Spinal cord (tissue), 9 donors: ENCODE measurements at regions not wholly inside any gene's neighbourhood (a gene's known extent, or its start where the extent isn't known, plus 50 kb on each side); places are given as distances from the start of the nearest gene placed in this dataset.
"Not testable (repeated sequence)": the region's sequence is repeated elsewhere in the genome, so short reads cannot be mapped to it uniquely, and the experiment has no call there.

Source experiments
- DNase-seq, 6 donors: peaks; one replicate each; pipeline versions ENCODE4 v3.0.0 to v3.0.0-alpha.2; 2013 to 2015; ENCODE audit warnings: low spot score in 6 of 6, low read depth in 4 of 6
- H3K27ac ChIP-seq: one replicate; pipeline ENCODE4 v1.5.1; 2013; ENCODE audit warnings: low read depth, low read length, control low read depth
- H3K27me3 ChIP-seq: one replicate; pipeline ENCODE4 v1.6.1; 2013; ENCODE audit warnings: low read length; ENCODE audit not compliant: control insufficient read depth, insufficient read depth
- H3K36me3 ChIP-seq: one replicate; pipeline ENCODE4 v1.6.1; 2013; ENCODE audit warnings: low read length; ENCODE audit not compliant: control insufficient read depth, insufficient read depth
- H3K4me1 ChIP-seq: one replicate; pipeline ENCODE4 v1.6.1; 2013; ENCODE audit warnings: low read length; ENCODE audit not compliant: control insufficient read depth, insufficient read depth
- H3K4me3 ChIP-seq: one replicate; pipeline ENCODE4 v1.5.1; 2013; ENCODE audit warnings: low read depth, low read length, control low read depth
- H3K9me3 ChIP-seq: one replicate; pipeline ENCODE4 v1.6.1; 2013; ENCODE audit warnings: low read length; ENCODE audit not compliant: control insufficient read depth, insufficient read depth
- WGBS: methylation state at CpG from one replicate; pipeline ENCODE4 v1.1.5; 2013; ENCODE audit warnings: missing lambda C conversion rate; ENCODE audit not compliant: insufficient coverage; 5-methylcytosine and 5-hydroxymethylcytosine counted together
- donor health status: healthy.

DNA sequence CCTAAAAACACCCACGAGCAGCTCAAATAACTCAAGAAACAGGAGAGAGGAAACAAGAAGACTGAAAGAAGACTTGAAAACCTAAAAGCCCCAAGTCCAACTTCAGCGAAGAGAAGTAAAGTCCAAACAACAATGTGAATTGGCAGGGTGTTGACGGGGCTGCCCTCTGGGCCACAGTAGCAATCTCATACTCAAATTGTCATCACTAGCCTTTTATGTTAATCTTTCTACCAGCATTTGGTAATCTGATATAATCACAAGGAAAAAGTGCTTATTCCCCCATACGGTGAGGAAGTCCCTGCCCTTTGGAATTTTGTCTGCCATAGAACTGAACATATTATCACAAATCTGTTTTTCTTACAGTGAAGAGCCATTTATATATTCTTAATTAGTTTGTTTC, 51.5 kb upstream of the IFNE start:
- Histone ChIP-seq H3K4me3 (no peak overlapping the region), H3K9me3 (peaks cover under 1% of the 10 kb centered on the region), H3K27me3 (no peaks in the 10 kb centered on the region), H3K36me3 (no peaks in the 10 kb centered on the region), H3K4me1 (no peaks in the 10 kb centered on the region), H3K27ac (no peak overlapping the region)
- WGBS: no CpG with 5 or more reads among the region's 4 CpGs
- no peak for DNase-seq

DNA sequence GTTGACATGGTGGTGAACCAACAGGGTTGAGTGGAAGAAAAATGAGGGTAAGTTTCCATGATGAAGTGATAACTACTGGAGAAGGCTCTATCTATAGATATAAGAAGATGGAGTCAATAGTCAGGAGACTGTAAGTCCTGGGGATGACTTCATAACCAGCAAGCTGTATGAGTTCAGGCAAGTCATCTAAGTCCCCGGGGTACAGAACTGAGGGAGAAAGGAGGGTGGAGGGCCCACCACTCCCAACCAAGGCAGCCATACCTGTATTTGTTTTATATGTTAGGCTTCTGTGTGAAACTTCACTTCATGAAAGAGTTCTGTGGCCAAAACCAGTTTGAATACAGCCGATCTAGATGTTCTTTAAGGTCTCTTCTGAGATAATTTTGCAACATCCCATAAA, 53.3 kb upstream of the IFNE start:
- no CpG with 5 or more reads among the region's 2 CpGs for WGBS
- no peaks in the 10 kb centered on the region for H3K9me3 ChIP-seq
- no peaks in the 10 kb centered on the region for H3K36me3 ChIP-seq

DNA sequence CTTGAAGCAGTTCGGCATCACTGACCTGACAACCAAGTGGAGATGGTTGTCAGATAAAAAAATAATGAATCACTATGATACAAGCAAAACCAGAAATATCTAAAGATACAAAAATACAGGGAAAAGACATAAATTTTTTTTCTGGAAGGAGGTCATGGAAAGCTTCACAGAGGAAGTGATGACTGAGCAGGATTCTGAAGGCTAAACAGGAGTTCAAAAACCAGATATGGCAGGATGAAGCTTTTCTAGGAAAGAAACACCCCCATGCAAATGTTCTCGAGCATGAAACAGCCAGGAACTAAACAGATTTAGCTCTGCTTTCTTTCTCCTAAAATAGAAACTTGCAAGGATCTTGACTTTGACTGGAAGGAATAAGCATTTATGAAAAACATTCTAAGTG, 60.7 kb upstream of the IFNE start:
- no peaks in the 10 kb centered on the region for H3K27me3 ChIP-seq
- no peaks in the 10 kb centered on the region for H3K36me3 ChIP-seq
- H3K4me3 ChIP-seq: no peak overlapping the region
- H3K9me3 ChIP-seq: no peaks in the 10 kb centered on the region
- 40% methylated on average over 1 of the region's 2 CpGs for WGBS
- no peak overlapping the region for H3K27ac ChIP-seq
- no peaks in the 10 kb centered on the region for H3K4me1 ChIP-seq
- DNase-seq: no peak

More for the DNA sequence above, 53.3 kb upstream of the IFNE start:
- Histone ChIP-seq H3K4me3 (no peak overlapping the region), H3K4me1 (no peaks in the 10 kb centered on the region), H3K27me3 (no peaks in the 10 kb centered on the region), H3K27ac (no peak overlapping the region)
- DNase-seq: no peak

GRCh38 chr9:21543187-21543586, 61.1 kb upstream of the IFNE start:
- no peaks in the 10 kb centered on the region for H3K9me3 ChIP-seq
- H3K27me3 ChIP-seq: no peaks in the 10 kb centered on the region
- H3K36me3 ChIP-seq: no peaks in the 10 kb centered on the region
- no peaks in the 10 kb centered on the region for H3K4me1 ChIP-seq
- H3K27ac ChIP-seq: no peak overlapping the region
- WGBS: no CpG with 5 or more reads among the region's 4 CpGs
- no peak for DNase-seq
- H3K4me3 ChIP-seq: no peak overlapping the region

- DNase-seq, H3K27ac ChIP-seq, H3K9me3 ChIP-seq, H3K4me3 ChIP-seq, H3K4me1 ChIP-seq, H3K36me3 ChIP-seq, H3K27me3 ChIP-seq: not testable (repeated sequence)
- 80% methylated on average over 2 of the region's 4 CpGs for WGBS
Observed at GRCh38 chr9:21543816-21544215, 61.7 kb upstream of the IFNE start.

DNA sequence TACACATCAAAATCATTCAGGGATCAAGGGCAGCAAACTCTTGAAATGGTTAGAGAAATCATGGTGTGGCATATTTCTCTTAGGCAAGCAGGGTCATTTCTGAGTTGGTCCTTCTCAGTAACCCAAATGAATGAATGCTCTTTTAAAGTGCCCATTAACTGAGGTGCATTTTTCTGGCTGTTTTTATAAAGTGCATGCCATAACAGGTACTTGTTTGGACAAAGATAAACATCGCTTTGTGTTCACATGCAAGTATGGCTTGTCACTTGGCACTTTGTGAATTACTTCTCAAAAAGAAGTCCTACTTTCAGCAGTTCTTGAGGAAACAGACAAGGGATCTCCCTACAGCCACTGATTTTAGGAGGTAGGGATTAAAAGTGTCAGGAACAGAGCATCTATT, 64.8 kb upstream of the IFNE start:
- H3K36me3 ChIP-seq: no peaks in the 10 kb centered on the region
- no peaks in the 10 kb centered on the region for H3K27me3 ChIP-seq
- H3K9me3 ChIP-seq: no peaks in the 10 kb centered on the region
- no peak overlapping the region for H3K4me3 ChIP-seq
- no peak overlapping the region for H3K27ac ChIP-seq
- 80% methylated on average over 1 of the region's 1 CpG for WGBS
- DNase-seq: no peak
- no peaks in the 10 kb centered on the region for H3K4me1 ChIP-seq

DNA sequence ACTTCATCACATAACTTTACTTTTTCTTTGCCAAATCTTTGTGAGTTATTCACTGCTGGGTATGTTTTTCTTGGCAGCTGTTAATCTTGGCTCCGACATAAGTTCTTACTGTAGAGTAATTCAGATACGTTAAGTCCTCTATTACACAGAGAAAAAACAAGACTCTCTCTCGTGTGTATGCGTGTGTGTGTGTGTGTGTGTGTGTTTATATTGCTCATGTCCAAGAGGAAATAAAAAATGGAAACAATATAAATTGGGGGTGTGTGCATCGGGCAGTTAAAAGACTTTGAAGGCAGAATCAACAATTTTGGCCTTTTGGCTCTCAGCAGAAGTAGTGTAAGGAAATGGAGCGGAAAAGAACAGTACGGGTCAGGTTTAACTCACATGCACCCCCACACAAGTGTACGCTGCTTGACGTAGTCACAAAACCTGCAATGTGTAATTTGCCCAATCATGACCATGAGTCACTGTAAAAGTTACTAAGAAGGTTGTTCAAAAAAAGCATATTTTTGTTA, 67.2 kb upstream of the IFNE start:
- Histone ChIP-seq H3K27me3 (no peaks in the 10 kb centered on the region), H3K27ac (no peak overlapping the region), H3K36me3 (no peaks in the 10 kb centered on the region), H3K4me3 (no peak overlapping the region), H3K9me3 (no peaks in the 10 kb centered on the region), H3K4me1 (no peaks in the 10 kb centered on the region)
- DNase-seq: peak in 1 of 6 donors; percentile 70
- WGBS: 62% methylated on average over 4 of the region's 9 CpGs

GRCh38 chr9:21549890-21550289, 67.8 kb upstream of the IFNE start:
- no CpG with 5 or more reads among the region's 4 CpGs for WGBS
- no peak for DNase-seq
- Histone ChIP-seq H3K27me3 (no peaks in the 10 kb centered on the region), H3K4me3 (no peak overlapping the region), H3K27ac (no peak overlapping the region), H3K36me3 (no peaks in the 10 kb centered on the region), H3K4me1 (no peaks in the 10 kb centered on the region), H3K9me3 (no peaks in the 10 kb centered on the region)

- Histone ChIP-seq H3K4me3 (no peak overlapping the region), H3K4me1 (no peaks in the 10 kb centered on the region), H3K27me3 (peaks cover 3% of the 10 kb centered on the region), H3K9me3 (no peaks in the 10 kb centered on the region), H3K27ac (no peak overlapping the region), H3K36me3 (no peaks in the 10 kb centered on the region)
- DNase-seq: no peak
- WGBS: 60% methylated on average over 1 of the region's 2 CpGs
Observed at GRCh38 chr9:21550392-21550791, 68.3 kb upstream of the IFNE start.

DNA sequence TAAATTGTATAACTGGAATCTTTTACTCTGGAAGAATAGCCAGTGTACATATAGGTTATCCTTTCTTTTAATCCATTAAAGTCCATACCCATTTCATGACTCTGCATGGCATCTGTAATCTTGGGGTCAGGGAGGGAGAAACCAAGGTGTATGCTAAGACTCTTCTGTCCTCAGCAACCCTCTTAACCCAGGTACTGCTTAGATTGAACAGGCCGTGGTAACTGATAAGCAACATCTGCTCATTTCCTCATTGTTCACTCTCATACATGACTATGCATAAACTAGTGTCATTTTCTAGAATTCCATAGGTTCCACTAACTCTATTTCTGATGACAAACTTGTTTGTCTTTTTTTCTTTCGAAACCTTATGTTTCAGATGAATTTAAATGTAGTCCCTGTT, 69.3 kb upstream of the IFNE start:
- WGBS: 92% methylated on average over 1 of the region's 2 CpGs
- Histone ChIP-seq H3K4me1 (no peaks in the 10 kb centered on the region), H3K27ac (no peak overlapping the region), H3K27me3 (peaks cover 12% of the 10 kb centered on the region), H3K36me3 (no peaks in the 10 kb centered on the region), H3K9me3 (no peaks in the 10 kb centered on the region), H3K4me3 (no peak overlapping the region)
- no peak for DNase-seq
